Esophagus mucosa (tissue), 1 donor: ENCODE measurements at regions not wholly inside any gene's neighbourhood (a gene's known extent, or its start where the extent isn't known, plus 50 kb on each side); places are given as distances from the start of the nearest gene placed in this dataset.

ENCODE experiments used
- ATAC-seq: fragments of 200-7000 bp; cut with Tn5 transposase; one replicate; pipeline ENCODE4 v1.9.1; 2020
- donor health status: DM: yes; HTN: yes; CAD: no.

- ATAC-seq = no peak
These were observed 482.9 kb upstream of the USP24 start for GRCh38 chr1:55697997-55698535.

DNA sequence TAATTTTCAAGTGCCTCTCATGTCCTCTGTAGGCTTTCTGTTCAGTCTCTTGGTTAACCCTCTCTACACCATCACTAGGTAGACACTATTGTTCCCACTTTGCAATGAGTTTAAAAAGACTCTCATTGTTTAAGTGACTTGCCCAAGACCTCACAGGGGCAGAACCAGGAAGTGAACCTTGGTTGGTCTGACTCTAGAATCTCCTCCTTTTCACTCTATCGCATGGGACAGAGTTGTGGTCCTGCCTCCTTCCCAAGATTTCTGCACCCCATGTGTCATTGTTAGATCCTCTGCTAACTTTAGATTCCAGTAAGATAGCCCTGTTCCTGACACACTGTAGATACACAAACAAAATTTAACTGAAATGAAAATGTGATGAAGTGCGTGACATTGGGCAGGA is 481.7 kb upstream of the USP24 start:
- ATAC-seq = no peak

DNA sequence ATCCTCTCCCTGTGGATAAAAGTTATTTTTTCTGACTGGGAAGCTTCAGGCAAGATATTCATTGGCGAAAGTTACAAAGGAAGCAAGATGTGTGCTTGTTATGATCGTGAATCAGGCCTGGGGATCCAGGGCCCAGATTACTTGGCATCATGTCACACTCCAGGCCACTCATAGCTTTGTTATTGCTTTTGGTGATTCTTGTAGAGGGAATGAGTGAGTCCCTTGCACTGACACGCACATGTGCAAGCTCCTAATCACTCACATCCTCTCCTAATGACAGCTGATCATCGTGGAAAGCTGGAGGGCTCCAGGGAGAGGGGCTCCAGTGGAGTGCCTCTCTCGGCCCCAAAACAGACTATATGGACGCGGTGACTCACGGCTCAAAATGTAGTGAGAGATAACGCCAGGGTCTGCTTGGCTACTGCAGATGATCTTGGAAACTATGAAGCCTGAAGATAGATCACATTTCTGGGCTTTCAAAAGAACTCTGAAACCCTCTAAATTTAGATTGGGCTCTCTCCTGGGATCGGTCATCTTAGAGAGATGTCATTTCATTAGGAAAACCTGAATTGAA is 481.1 kb upstream of the USP24 start:
- no peak for ATAC-seq

GRCh38 chr1:55695552-55695951 is 480.4 kb upstream of the USP24 start:
- ATAC-seq = no peak

DNA sequence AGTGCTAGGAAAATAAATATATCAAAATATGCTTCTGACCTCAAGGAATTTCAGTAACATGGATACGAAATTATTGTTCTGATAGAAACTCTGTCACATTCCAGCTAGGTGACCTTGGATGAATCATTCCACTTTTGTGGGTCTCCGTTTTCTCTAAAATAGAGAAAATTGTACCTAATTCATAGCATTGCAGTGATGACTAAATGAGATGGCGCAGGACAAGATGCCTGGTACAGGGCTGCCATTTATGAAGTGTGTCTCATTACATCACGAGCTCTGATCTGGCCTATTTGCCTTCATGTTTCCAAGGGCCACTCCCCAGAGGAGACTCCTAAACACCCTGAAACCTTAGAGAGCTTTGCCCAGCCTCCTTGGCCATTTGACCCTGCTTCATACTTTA is 480.0 kb upstream of the USP24 start:
- ATAC-seq = no peak

GRCh38 chr1:55694310-55694801 is 479.2 kb upstream of the USP24 start:
- ATAC-seq = no peak

- ATAC-seq = no peak
These were observed 477.6 kb upstream of the USP24 start for GRCh38 chr1:55692726-55693125.

DNA sequence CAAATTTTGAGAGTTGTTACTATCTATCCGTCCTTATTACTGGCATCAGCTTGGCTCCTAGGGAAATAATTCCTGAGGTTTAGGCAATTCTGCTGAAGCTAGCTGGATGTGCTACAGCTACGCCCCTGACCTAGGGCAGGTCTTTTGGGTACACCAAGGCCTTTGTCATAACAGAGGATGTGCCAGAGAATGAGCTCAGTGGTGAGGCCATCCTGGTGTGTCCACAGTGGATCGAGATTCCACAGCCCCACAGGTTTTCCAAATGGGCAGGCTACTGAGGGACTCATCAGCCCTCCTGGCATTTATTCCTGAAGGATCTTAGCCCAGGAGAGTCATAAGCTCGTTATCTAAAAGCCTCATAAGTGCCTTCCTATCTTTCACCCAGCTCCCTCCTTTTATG is 475.2 kb upstream of the USP24 start:
- ATAC-seq = no peak

- no peak for ATAC-seq
These were observed 474.6 kb upstream of the USP24 start for GRCh38 chr1:55689800-55690199.

- no peak for ATAC-seq
These were observed 470.4 kb upstream of the USP24 start for GRCh38 chr1:55685560-55685959.

- no peak for ATAC-seq
These were observed 469.0 kb upstream of the USP24 start for GRCh38 chr1:55684131-55684650.

- no peak for ATAC-seq
These were observed 467.0 kb upstream of the USP24 start for GRCh38 chr1:55682198-55682597.

DNA sequence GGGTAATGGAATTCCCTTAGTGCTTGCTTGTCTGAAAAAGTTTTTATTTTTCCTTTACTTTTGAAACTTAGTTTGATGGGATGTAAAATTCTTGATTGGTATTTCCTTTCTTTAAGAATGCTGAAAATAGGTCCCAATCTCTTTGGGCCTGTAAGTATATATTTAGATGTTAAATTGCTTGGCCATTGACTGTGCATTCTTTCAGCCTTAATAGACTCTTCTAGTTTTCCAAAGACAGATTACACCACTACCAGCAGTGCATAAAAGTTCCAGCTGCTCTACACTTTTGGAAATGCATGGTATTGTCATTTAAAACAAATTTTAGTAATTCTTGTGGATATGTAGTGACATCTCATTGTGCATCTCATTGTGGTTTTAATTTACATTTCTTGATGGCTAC is 464.8 kb upstream of the USP24 start:
- no peak for ATAC-seq

DNA sequence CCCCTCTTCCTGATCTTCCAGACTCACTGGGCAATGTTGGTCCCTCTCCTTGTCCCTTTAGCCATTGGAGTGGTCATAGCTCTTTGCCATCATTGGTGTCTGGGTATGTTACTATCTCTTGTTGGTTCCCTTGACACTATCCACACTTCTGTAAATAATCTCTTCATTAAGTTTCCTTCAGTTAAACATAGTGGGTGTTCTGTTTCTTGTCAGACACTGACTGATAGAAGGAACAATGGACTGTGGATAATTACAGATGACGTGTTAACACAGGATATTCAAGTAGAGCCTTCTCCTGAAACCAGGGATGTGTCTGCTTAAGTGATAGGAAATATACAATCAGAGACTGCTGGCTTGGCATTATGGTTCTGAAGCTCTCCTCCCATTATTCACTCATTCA is 458.3 kb upstream of the USP24 start:
- no peak for ATAC-seq

GRCh38 chr1:55670331-55671082 is 455.3 kb upstream of the USP24 start:
- ATAC-seq = no peak

- ATAC-seq = no peak
These were observed 454.1 kb upstream of the USP24 start for GRCh38 chr1:55669293-55669692.

DNA sequence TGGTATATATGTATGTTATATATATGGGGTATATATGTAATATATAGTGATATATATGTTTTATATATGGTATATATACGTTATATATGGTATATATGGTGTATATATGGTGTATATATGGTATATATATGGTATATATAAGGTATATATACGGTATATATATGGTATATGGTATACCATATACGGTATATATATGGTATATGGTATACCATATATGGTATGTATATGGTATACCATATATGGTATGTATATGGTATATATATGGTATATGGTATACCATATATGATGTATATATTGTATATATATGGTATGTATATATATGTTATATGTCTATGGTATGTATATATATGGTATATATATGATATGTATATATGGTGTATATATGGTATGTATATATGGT is 447.7 kb upstream of the USP24 start:
- no peak for ATAC-seq

GRCh38 chr1:55658917-55659316 is 443.8 kb upstream of the USP24 start:
- ATAC-seq = no peak

GRCh38 chr1:55654750-55655149 is 439.6 kb upstream of the USP24 start:
- no peak for ATAC-seq

GRCh38 chr1:55654171-55654570 is 439.0 kb upstream of the USP24 start:
- ATAC-seq = no peak

GRCh38 chr1:55650444-55650843 is 435.3 kb upstream of the USP24 start:
- ATAC-seq = no peak

- ATAC-seq = no peak
These were observed 431.0 kb upstream of the USP24 start for GRCh38 chr1:55646181-55646580.

DNA sequence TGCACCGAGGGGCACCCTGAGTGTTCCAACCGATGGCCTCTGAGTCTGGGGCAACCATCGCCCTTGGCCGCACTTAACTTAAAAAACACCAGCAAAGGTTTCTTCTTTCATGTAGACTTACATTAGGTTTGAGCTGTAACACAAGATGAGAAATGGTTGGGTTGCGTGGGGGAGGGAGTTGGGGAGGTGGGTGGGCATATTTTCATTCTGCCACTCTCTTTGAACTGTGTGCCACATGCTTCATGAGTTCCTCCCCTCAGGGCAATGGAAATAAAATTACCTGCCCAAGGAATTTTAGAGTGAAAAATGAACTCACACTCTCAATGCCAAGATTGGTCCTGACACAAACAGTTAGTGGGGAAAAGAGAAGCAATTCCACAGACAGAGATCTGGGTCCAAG is 430.1 kb upstream of the USP24 start:
- ATAC-seq = no peak

GRCh38 chr1:55641947-55642346 is 426.8 kb upstream of the USP24 start:
- no peak for ATAC-seq
